ENCODE measurements at regions not wholly inside any gene's neighbourhood (a gene's known extent, or its start where the extent isn't known, plus 50 kb on each side); places are given as distances from the start of the nearest gene placed in this dataset.

DNA sequence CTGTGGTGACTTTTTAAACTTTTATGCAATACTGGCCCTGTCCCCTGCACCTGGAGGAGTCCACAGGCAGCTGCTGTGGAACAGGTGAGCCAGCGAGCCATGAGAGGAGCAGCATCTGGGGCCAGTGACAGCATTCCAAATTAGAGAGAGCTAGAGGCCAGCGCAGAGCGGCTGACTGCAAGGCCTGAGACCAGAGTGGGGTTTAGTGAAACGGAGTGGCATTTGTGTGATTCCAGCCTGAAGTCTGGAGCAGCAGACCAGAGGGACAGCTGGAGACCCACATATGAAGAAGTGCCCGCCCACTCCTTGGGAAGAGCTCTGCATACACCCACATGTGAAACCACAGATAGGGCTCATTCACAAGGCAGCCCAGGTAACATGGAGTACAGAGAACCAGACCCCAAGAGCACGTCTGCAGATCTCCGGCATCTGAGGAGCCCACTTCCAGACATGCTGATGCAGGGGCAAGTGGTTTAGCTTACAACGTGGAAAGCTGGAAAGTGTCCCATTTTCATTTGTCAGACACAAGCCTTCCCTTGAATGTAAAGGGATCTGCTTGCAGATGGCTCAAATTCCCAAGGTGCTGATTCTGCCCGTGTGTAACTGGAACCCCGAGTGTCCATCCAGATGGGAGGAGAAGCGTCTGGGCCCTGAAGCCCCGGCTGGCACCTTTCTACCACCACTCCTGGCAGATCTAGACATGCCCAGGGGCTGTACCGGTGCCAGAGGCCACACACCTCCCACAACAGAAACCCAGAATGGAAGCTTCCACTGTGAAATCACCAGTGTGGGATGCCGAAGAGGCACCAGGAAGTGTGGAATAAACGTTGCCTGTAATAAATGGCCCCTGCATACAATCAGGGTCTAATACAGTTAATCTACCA is 256.0 kb upstream of the TCERG1L start:
- H3K4me1 ChIP-seq (ENCODE audit: control insufficient read depth, insufficient read depth, low read length), result no peaks in the 10 kb centered on the region
- H3K9me3 ChIP-seq (ENCODE audit: control insufficient read depth, insufficient read depth, low read length), result no peaks in the 10 kb centered on the region; the same call in none of the 2 replicates
- H3K9ac ChIP-seq (ENCODE audit: low read depth, low read length), result no peak overlapping the region
- no peak overlapping the region for H3K27ac ChIP-seq (ENCODE audit: low read depth, low read length)
- H3K4me3 ChIP-seq (ENCODE audit: low read depth, low read length), result no peak overlapping the region
- no peaks in the 10 kb centered on the region for H3K36me3 ChIP-seq (ENCODE audit: control insufficient read depth, insufficient read depth, low read length)
- no peaks in the 10 kb centered on the region for H3K27me3 ChIP-seq (ENCODE audit: control insufficient read depth, insufficient read depth, low read length)

DNA sequence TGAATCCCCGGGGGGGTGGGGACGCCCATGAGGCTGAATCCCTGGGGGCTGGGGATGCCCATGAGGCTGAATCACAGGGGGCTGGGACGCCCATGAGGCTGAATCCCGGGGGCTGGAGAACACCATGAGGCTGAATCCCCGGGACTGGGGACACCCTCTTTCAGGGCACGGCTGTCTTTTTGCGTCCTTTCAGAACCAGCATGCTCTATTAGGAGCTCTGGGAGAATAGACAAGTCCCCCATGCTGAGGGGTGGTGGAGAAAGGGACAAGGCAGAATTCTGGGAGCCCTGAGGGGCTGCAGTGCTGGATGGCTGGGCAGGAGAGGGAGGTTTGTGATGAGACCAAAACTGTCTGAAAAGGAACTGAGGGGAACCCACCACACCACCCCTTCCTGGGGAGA is 257.3 kb upstream of the TCERG1L start:
- Histone ChIP-seq H3K4me3 (ENCODE audit: low read depth, low read length) (no peak overlapping the region), H3K27me3 (ENCODE audit: control insufficient read depth, insufficient read depth, low read length) (no peaks in the 10 kb centered on the region), H3K27ac (ENCODE audit: low read depth, low read length) (no peak overlapping the region), H3K9ac (ENCODE audit: low read depth, low read length) (no peak overlapping the region), H3K4me1 (ENCODE audit: control insufficient read depth, insufficient read depth, low read length) (no peaks in the 10 kb centered on the region), H3K36me3 (ENCODE audit: control insufficient read depth, insufficient read depth, low read length) (no peaks in the 10 kb centered on the region), H3K9me3 (ENCODE audit: control insufficient read depth, insufficient read depth, low read length) (no peaks in the 10 kb centered on the region; the same call in none of the 2 replicates)

DNA sequence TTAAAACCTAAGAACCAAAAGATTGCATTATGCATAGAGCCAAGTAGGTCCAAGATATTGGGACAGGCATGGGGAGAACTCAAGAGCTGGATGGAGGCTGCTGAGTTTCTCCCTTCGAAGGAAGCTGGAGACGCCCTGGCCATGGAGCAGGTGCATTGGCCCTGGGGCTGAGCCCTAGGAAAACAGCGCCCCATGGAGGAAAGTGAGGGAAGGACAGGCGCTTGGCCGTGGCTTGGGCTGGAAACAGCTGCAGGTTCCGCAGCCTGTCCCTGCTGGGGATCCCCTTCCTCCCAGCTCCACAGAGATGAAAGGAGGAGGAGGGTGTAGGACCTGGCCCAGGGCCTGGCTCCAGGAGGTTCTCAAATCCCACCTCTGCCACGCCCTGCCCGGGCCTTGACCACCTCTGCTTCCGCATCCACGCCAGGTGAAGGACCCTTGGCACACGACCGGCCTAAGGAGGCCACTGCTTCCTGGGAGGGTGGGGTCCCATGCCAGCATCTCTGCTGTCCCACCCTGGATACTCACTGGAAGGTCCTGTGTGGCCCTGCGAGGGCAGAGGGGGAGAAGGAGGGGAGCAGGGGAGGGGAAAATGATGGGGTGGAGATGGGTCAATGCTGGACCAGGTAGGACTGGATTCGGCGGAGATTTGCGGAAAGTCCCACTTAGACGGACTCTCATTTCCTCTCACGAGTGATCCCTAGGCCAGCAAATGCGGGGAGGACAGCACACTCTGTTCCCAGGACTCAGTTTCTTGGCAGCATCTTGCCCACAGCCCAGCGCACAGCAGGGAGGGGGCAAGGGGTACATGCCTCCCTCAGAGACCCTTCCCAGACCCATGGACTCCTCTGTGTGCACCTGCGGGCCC is 258.6 kb upstream of the TCERG1L start:
- Histone ChIP-seq H3K36me3 (ENCODE audit: control insufficient read depth, insufficient read depth, low read length) (no peaks in the 10 kb centered on the region), H3K9me3 (ENCODE audit: control insufficient read depth, insufficient read depth, low read length) (no peaks in the 10 kb centered on the region; the same call in none of the 2 replicates), H3K9ac (ENCODE audit: low read depth, low read length) (no peak overlapping the region), H3K27me3 (ENCODE audit: control insufficient read depth, insufficient read depth, low read length) (no peaks in the 10 kb centered on the region), H3K4me1 (ENCODE audit: control insufficient read depth, insufficient read depth, low read length) (no peaks in the 10 kb centered on the region), H3K27ac (ENCODE audit: low read depth, low read length) (no peak overlapping the region), H3K4me3 (ENCODE audit: low read depth, low read length) (no peak overlapping the region)

DNA sequence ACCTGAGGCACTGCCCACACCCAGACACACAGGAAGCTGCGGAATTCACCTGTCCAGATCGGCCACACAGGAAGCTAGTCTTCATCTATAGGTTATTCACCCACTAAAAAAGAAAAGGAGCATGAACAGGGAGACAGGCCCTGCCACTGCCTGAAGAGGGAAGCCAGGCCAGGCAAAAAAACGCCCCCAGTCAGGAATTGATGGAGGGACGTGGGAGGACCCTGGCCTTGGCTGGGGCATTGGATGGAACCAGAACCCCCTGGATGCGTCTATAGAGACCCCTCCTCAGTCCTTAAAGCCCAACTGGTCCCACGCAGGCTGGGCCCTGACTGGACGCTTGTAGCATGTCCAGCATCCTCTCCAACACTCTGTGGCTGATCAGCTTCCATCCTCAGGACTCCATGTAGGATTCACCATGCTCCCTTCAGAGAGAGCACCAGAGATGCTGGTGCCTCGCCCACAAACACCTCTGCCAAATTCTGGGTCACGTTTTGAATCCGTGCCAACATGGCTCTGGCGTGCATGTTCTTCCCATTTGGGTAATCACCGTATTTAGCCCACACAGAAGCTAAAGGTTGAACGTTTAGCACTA is 259.3 kb upstream of the TCERG1L start:
- no peak overlapping the region for H3K27ac ChIP-seq (ENCODE audit: low read depth, low read length)
- H3K9ac ChIP-seq (ENCODE audit: low read depth, low read length), result no peak overlapping the region

DNA sequence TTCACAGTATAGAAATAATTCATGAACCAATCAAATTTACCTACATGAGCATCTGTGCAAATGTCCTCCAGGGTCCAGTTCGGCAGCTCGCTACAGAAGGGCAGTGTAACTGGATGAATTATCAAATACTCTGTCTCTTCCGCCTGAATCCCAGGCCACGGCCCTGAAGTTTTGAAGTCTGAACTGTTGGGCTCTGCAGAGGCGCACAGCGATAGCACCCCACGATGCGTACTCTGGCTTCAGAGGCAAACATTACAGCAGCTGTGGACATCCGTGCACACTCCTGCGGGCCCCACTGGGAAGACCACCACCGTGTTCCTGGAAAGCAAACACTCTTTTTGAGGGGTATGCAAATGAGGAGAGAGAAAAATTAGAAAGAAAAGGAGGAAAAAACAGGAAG is 259.8 kb upstream of the TCERG1L start:
- H3K27ac ChIP-seq (ENCODE audit: low read depth, low read length), result no peak overlapping the region

More for the DNA sequence above, 259.3 kb upstream of the TCERG1L start:
- Histone ChIP-seq H3K4me1 (ENCODE audit: control insufficient read depth, insufficient read depth, low read length) (no peaks in the 10 kb centered on the region), H3K9me3 (ENCODE audit: control insufficient read depth, insufficient read depth, low read length) (no peaks in the 10 kb centered on the region), H3K27me3 (ENCODE audit: control insufficient read depth, insufficient read depth, low read length) (no peaks in the 10 kb centered on the region), H3K36me3 (ENCODE audit: control insufficient read depth, insufficient read depth, low read length) (no peaks in the 10 kb centered on the region), H3K4me3 (ENCODE audit: low read depth, low read length) (no peak overlapping the region)

DNA sequence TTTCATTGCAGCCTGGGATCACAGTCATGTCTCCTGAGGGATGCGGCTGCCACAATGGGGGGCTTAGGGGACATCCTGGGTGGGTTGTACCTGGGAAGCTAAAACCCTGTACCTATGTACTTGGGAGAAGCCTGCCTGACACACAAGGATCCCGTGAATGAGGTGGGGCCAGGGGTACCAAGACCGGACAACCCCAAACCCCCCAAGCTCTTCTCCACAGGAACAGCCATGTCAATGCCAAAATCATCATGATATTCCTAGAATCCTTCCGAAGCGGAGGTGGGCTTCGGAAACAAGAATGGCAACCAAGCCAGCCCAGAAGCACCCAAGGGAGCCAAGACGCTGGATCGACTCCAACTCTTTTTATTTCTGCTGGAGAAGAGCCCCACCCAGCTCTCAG is 260.3 kb upstream of the TCERG1L start:
- H3K27ac ChIP-seq (ENCODE audit: low read depth, low read length), result no peak overlapping the region
- no peaks in the 10 kb centered on the region for H3K9me3 ChIP-seq (ENCODE audit: control insufficient read depth, insufficient read depth, low read length)
- no peaks in the 10 kb centered on the region for H3K27me3 ChIP-seq (ENCODE audit: control insufficient read depth, insufficient read depth, low read length)
- no peak overlapping the region for H3K9ac ChIP-seq (ENCODE audit: low read depth, low read length)
- H3K4me3 ChIP-seq (ENCODE audit: low read depth, low read length), result no peak overlapping the region
- H3K4me1 ChIP-seq (ENCODE audit: control insufficient read depth, insufficient read depth, low read length), result no peaks in the 10 kb centered on the region
- H3K36me3 ChIP-seq (ENCODE audit: control insufficient read depth, insufficient read depth, low read length), result no peaks in the 10 kb centered on the region

More for the DNA sequence above, 259.8 kb upstream of the TCERG1L start:
- Histone ChIP-seq H3K4me3 (ENCODE audit: low read depth, low read length) (no peak overlapping the region), H3K27me3 (ENCODE audit: control insufficient read depth, insufficient read depth, low read length) (no peaks in the 10 kb centered on the region), H3K9me3 (ENCODE audit: control insufficient read depth, insufficient read depth, low read length) (no peaks in the 10 kb centered on the region), H3K4me1 (ENCODE audit: control insufficient read depth, insufficient read depth, low read length) (no peaks in the 10 kb centered on the region), H3K9ac (ENCODE audit: low read depth, low read length) (no peak overlapping the region), H3K36me3 (ENCODE audit: control insufficient read depth, insufficient read depth, low read length) (no peaks in the 10 kb centered on the region)

DNA sequence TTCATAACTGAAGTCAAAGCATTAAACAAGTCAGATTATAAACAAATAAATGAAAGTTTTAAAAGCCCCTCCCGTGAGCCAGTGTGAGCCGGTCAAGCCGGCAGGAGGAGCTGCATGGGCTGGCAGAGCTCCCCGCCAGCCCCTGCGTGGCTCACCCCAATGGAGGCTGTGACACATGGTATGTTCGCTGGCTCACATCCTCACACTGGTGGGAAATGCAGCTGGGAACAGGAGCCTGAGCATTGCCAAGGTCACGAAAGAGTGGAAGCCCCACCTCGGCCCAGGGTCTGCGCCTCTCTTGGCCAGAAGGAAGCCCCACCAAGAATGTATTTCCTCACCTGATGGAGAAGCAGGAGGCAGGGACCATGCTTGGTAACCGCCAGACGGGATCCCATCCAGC is 261.7 kb upstream of the TCERG1L start:
- Histone ChIP-seq H3K36me3 (ENCODE audit: control insufficient read depth, insufficient read depth, low read length) (no peaks in the 10 kb centered on the region), H3K9ac (ENCODE audit: low read depth, low read length) (no peak overlapping the region), H3K27me3 (ENCODE audit: control insufficient read depth, insufficient read depth, low read length) (no peaks in the 10 kb centered on the region), H3K4me3 (ENCODE audit: low read depth, low read length) (no peak overlapping the region), H3K27ac (ENCODE audit: low read depth, low read length) (no peak overlapping the region), H3K9me3 (ENCODE audit: control insufficient read depth, insufficient read depth, low read length) (no peaks in the 10 kb centered on the region), H3K4me1 (ENCODE audit: control insufficient read depth, insufficient read depth, low read length) (no peaks in the 10 kb centered on the region)

DNA sequence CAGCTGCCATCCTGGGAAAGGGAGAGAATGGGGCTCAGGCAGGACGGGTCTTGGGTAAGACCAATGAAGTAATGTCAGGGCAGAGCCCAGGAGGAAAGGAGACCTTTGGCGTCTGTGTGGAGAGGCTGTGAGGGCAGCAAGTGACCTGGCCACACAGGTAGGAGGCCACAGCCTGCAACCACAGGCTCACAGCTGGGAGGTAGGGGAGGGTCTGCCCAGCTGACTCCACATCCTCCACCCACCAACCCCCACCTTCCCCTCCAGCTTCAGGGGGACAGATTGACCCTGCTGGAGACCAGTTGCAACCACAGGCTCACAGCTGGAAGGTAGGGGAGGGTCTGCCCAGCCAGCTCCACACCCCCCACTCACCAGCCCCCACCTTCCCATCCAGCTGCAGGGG is 262.2 kb upstream of the TCERG1L start:
- no peak overlapping the region for H3K27ac ChIP-seq (ENCODE audit: low read depth, low read length)
- H3K36me3 ChIP-seq (ENCODE audit: control insufficient read depth, insufficient read depth, low read length), result no peaks in the 10 kb centered on the region
- no peaks in the 10 kb centered on the region for H3K9me3 ChIP-seq (ENCODE audit: control insufficient read depth, insufficient read depth, low read length)
- no peaks in the 10 kb centered on the region for H3K4me1 ChIP-seq (ENCODE audit: control insufficient read depth, insufficient read depth, low read length)
- no peaks in the 10 kb centered on the region for H3K27me3 ChIP-seq (ENCODE audit: control insufficient read depth, insufficient read depth, low read length)
- H3K9ac ChIP-seq (ENCODE audit: low read depth, low read length), result no peak overlapping the region
- no peak overlapping the region for H3K4me3 ChIP-seq (ENCODE audit: low read depth, low read length)

DNA sequence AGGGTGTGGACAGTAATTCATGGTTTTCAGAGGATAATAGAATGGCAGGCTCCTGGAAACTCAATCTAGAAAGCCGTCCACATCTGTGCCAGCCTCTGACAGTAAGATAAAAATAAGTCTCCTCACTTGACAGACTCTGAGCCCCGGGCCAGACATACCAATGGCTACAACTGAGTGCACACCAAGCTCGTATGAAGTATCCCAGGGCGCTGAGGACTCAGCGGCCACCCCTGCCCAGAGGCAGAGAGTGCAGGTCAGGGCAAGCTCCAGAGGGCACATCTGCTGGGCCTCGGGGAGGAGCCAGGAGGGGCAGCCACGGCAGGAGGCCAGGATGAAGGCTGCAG is 262.8 kb upstream of the TCERG1L start:
- no peaks in the 10 kb centered on the region for H3K4me1 ChIP-seq (ENCODE audit: control insufficient read depth, insufficient read depth, low read length)
- H3K9me3 ChIP-seq (ENCODE audit: control insufficient read depth, insufficient read depth, low read length), result no peaks in the 10 kb centered on the region
- H3K27ac ChIP-seq (ENCODE audit: low read depth, low read length), result no peak overlapping the region
- H3K27me3 ChIP-seq (ENCODE audit: control insufficient read depth, insufficient read depth, low read length), result no peaks in the 10 kb centered on the region
- H3K4me3 ChIP-seq (ENCODE audit: low read depth, low read length), result no peak overlapping the region
- H3K36me3 ChIP-seq (ENCODE audit: control insufficient read depth, insufficient read depth, low read length), result no peaks in the 10 kb centered on the region
- no peak overlapping the region for H3K9ac ChIP-seq (ENCODE audit: low read depth, low read length)

DNA sequence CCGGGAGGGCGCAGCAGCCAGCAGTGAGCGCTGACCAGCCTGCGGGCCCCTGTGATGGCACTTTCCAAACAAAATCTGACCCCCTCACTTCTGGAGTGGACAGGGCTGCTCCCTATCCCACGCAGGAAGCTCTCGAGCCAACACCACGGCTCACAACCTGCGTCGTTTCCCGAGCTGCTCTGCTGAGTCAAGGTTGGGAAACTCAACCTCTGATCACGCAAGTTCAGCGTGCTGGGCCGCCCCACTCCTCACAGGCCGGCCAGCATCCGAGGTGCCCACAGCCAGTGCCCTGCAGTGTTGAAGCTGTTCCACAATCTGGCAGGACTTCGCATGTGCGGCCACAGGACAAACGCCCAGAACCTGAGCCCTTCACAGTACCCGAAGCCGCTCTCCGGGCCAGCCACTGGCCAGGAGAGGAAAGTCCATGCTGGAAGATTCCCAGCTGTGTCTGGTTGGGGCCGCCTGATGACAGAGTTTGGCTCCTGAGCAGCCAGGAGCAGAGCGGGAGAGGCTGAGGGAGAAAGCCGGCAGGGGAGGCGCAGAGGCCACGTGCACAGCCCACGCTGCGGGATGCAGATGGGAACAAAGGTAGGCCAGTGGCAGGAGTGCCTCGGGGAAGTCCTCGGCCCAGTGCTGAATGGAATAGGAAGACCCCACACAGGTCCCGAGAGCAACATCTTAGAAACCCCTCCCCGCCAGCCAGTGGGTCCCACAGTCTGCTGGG is 263.3 kb upstream of the TCERG1L start:
- Histone ChIP-seq H3K4me1 (ENCODE audit: control insufficient read depth, insufficient read depth, low read length) (no peaks in the 10 kb centered on the region), H3K9me3 (ENCODE audit: control insufficient read depth, insufficient read depth, low read length) (no peaks in the 10 kb centered on the region)

More for the DNA sequence above, 263.3 kb upstream of the TCERG1L start:
- H3K27ac ChIP-seq (ENCODE audit: low read depth, low read length), result no peak overlapping the region
- H3K9ac ChIP-seq (ENCODE audit: low read depth, low read length), result no peak overlapping the region
- H3K27me3 ChIP-seq (ENCODE audit: control insufficient read depth, insufficient read depth, low read length), result no peaks in the 10 kb centered on the region
- no peak overlapping the region for H3K4me3 ChIP-seq (ENCODE audit: low read depth, low read length)
- H3K36me3 ChIP-seq (ENCODE audit: control insufficient read depth, insufficient read depth, low read length), result no peaks in the 10 kb centered on the region
